ENCODE measurements at regions not wholly inside any gene's neighbourhood (a gene's known extent, or its start where the extent isn't known, plus 50 kb on each side); places are given as distances from the start of the nearest gene placed in this dataset.

- H3K36me3 Mint-ChIP-seq (ENCODE audit: low read depth) = no peaks in the 10 kb centered on the region
- no peak overlapping the region for H3K27ac Mint-ChIP-seq
- H3K27me3 Mint-ChIP-seq (ENCODE audit: insufficient read depth) = peaks cover 8% of the 10 kb centered on the region
- H3K9me3 Mint-ChIP-seq = peaks cover 24% of the 10 kb centered on the region
- TF ChIP-seq CTCF (IDR thresholded peaks at IDR 0.05) = no peak
- peaks cover 14% of the 10 kb centered on the region for H3K4me1 Mint-ChIP-seq (ENCODE audit: low read depth)
- no peak for DNase-seq
- no peak overlapping the region for H3K4me3 Mint-ChIP-seq
Measured at GRCh38 chr2:239880396-239880795, 144.7 kb downstream of the NDUFA10 start.

GRCh38 chr2:239879423-239880084, 145.6 kb downstream of the NDUFA10 start:
- no peak for TF ChIP-seq CTCF (IDR thresholded peaks at IDR 0.05)
- Mint-ChIP-seq H3K36me3 (ENCODE audit: low read depth) (no peaks in the 10 kb centered on the region), H3K9me3 (peaks cover 20% of the 10 kb centered on the region), H3K4me1 (ENCODE audit: low read depth) (peaks cover 14% of the 10 kb centered on the region), H3K4me3 (no peak overlapping the region), H3K27me3 (ENCODE audit: insufficient read depth) (peaks cover 8% of the 10 kb centered on the region), H3K27ac (no peak overlapping the region)
- no peak for DNase-seq

- H3K4me1 Mint-ChIP-seq (ENCODE audit: low read depth) = peaks cover 14% of the 10 kb centered on the region
- H3K9me3 Mint-ChIP-seq = peaks cover 13% of the 10 kb centered on the region
- H3K27ac Mint-ChIP-seq = no peak overlapping the region
- DNase-seq = no peak
- H3K4me3 Mint-ChIP-seq = no peak overlapping the region
- no peaks in the 10 kb centered on the region for H3K36me3 Mint-ChIP-seq (ENCODE audit: low read depth)
- peaks cover 12% of the 10 kb centered on the region for H3K27me3 Mint-ChIP-seq (ENCODE audit: insufficient read depth)
- no peak for TF ChIP-seq CTCF (IDR thresholded peaks at IDR 0.05)
Measured at GRCh38 chr2:239878686-239879085, 146.5 kb downstream of the NDUFA10 start.

GRCh38 chr2:239876948-239877289, 148.2 kb downstream of the NDUFA10 start:
- Mint-ChIP-seq H3K27ac (no peak overlapping the region), H3K9me3 (peaks cover 10% of the 10 kb centered on the region; the same call in 1 of the 2 replicates), H3K4me3 (no peak overlapping the region), H3K36me3 (ENCODE audit: low read depth) (no peaks in the 10 kb centered on the region), H3K27me3 (ENCODE audit: insufficient read depth) (peaks cover 14% of the 10 kb centered on the region), H3K4me1 (ENCODE audit: low read depth) (peaks cover 9% of the 10 kb centered on the region)
- TF ChIP-seq CTCF (IDR thresholded peaks at IDR 0.05) = no peak
- DNase-seq = no peak

- no peak for TF ChIP-seq CTCF (IDR thresholded peaks at IDR 0.05)
- peaks cover 10% of the 10 kb centered on the region; the same call in 1 of the 2 replicates for H3K9me3 Mint-ChIP-seq
- DNase-seq = no peak
- H3K27me3 Mint-ChIP-seq (ENCODE audit: insufficient read depth) = peaks cover 11% of the 10 kb centered on the region
- H3K36me3 Mint-ChIP-seq (ENCODE audit: low read depth) = no peaks in the 10 kb centered on the region
- no peak overlapping the region for H3K4me3 Mint-ChIP-seq
- peaks cover 4% of the 10 kb centered on the region for H3K4me1 Mint-ChIP-seq (ENCODE audit: low read depth)
- no peak overlapping the region for H3K27ac Mint-ChIP-seq
Measured at GRCh38 chr2:239876271-239876947, 148.7 kb downstream of the NDUFA10 start.

Data from HFFc6 (cell line).